ENCODE measurements at regions not wholly inside any gene's neighbourhood (a gene's known extent, or its start where the extent isn't known, plus 50 kb on each side); places are given as distances from the start of the nearest gene placed in this dataset.

DNA sequence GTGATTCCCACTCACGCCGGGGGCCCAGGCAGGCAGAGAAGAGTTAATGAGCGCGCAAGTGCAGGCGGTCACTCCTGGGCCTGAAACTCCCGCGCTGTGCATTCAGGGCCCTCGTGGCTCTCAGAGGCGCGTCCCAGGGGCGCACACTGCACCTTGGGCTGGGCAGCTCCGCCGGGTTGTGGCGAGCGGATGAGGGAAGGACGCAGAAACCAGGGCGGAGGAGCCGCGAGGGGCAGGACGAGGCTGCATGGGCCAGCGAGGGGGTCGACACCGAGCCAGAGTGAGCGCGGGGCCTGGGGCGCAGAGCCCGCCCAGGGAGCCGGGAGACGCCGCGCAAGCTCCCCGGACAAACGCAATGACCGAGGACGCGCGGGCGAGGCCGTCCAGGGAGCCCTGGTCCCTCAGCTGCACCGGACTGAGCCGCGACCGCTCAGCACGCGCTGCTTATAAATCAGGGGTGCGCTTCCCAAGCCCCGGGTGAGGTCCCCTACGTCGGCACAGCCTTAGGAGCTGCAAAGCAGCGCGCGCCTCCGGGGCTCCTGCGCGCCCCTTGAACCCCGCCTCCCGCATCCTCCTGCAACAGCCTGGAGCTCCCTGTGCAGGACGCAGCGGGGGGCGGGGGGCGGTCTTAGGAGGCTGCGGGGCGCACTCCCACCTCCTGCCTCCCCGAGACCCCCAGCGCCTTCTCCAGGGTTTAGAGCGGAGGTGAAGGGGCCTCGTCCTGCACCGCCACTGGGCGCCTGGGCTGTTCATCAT, 180.2 kb upstream of the ALKAL2 start:
- no peak overlapping the region for H2AFZ ChIP-seq (ENCODE audit: low read length)
- no peaks in the 10 kb centered on the region for H3K79me2 ChIP-seq (ENCODE audit: control insufficient read depth, insufficient read depth, low read length)
- no peak for DNase-seq (ENCODE audit: low read depth in 2 of 2)
- H3K4me1 ChIP-seq (ENCODE audit: control insufficient read depth, extremely low read depth, insufficient read depth, low read length): no peaks in the 10 kb centered on the region
- H3K9me3 ChIP-seq (ENCODE audit: control insufficient read depth, insufficient read depth, low read depth, low read length): no peaks in the 10 kb centered on the region
- H3K9ac ChIP-seq (ENCODE audit: insufficient read depth, low read length): no peak overlapping the region
- TF ChIP-seq, protein P1, sequence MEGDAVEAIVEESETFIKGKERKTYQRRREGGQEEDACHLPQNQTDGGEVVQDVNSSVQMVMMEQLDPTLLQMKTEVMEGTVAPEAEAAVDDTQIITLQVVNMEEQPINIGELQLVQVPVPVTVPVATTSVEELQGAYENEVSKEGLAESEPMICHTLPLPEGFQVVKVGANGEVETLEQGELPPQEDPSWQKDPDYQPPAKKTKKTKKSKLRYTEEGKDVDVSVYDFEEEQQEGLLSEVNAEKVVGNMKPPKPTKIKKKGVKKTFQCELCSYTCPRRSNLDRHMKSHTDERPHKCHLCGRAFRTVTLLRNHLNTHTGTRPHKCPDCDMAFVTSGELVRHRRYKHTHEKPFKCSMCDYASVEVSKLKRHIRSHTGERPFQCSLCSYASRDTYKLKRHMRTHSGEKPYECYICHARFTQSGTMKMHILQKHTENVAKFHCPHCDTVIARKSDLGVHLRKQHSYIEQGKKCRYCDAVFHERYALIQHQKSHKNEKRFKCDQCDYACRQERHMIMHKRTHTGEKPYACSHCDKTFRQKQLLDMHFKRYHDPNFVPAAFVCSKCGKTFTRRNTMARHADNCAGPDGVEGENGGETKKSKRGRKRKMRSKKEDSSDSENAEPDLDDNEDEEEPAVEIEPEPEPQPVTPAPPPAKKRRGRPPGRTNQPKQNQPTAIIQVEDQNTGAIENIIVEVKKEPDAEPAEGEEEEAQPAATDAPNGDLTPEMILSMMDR (conservative IDR thresholded peaks at IDR 0.05 in 1 of 2, IDR thresholded peaks at IDR 0.05 in 1 of 2; ENCODE audit: low read depth in 1 of 2, low read length in 2 of 2): no peak
- no peak for TF ChIP-seq EZH2 (IDR thresholded peaks at IDR 0.05; ENCODE audit: low read length, missing control alignments)
- H3K27me3 ChIP-seq (ENCODE audit: control insufficient read depth, insufficient read depth, low read length): no peaks in the 10 kb centered on the region
- H3K4me2 ChIP-seq (ENCODE audit: extremely low read depth, insufficient read depth, low read length): no peak overlapping the region
- no peak overlapping the region for H3K4me3 ChIP-seq (replicated peaks in 1 of 4; ENCODE audit: control extremely low read depth in 1 of 4, insufficient read depth in 1 of 4, low read depth in 3 of 4, low read length in 4 of 4)
- H4K20me1 ChIP-seq (ENCODE audit: control insufficient read depth, extremely low read depth, insufficient read depth, low read length): no peaks in the 10 kb centered on the region
- H3K27ac ChIP-seq (ENCODE audit: insufficient read depth, low read length): no peak overlapping the region
- no peaks in the 10 kb centered on the region for H3K36me3 ChIP-seq (ENCODE audit: control insufficient read depth, insufficient read depth, low read length)

DNA sequence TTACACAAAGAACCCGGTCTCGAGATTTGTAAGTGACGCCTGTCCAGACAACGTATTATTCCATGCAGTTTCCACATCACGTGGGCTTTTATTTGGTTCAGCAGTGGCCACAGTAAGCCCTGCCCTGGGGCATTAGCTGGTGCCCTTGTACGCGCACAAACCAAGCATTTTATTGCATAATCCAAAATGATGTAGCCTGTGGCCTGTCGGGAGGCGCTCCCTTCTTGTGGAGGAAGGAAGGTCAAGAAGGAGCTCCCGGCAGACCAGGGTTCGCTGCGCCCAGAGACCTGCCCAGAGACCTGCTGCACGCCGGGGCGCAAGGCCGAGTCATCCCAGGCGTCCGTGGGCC, 179.6 kb upstream of the ALKAL2 start:
- no peaks in the 10 kb centered on the region for H3K27me3 ChIP-seq (ENCODE audit: control insufficient read depth, insufficient read depth, low read length)
- DNase-seq (ENCODE audit: low read depth in 2 of 2): no peak
- H3K27ac ChIP-seq (ENCODE audit: insufficient read depth, low read length): no peak overlapping the region
- no peak overlapping the region for H3K9ac ChIP-seq (ENCODE audit: insufficient read depth, low read length)
- H3K9me3 ChIP-seq (ENCODE audit: control insufficient read depth, insufficient read depth, low read depth, low read length): no peaks in the 10 kb centered on the region
- H3K4me3 ChIP-seq (replicated peaks in 1 of 4; ENCODE audit: control extremely low read depth in 1 of 4, insufficient read depth in 1 of 4, low read depth in 3 of 4, low read length in 4 of 4): no peak overlapping the region
- no peaks in the 10 kb centered on the region for H3K36me3 ChIP-seq (ENCODE audit: control insufficient read depth, insufficient read depth, low read length)
- no peak overlapping the region for H2AFZ ChIP-seq (ENCODE audit: low read length)
- no peaks in the 10 kb centered on the region for H3K4me1 ChIP-seq (ENCODE audit: control insufficient read depth, extremely low read depth, insufficient read depth, low read length)
- no peaks in the 10 kb centered on the region for H3K79me2 ChIP-seq (ENCODE audit: control insufficient read depth, insufficient read depth, low read length)
- H3K4me2 ChIP-seq (ENCODE audit: extremely low read depth, insufficient read depth, low read length): no peak overlapping the region
- TF ChIP-seq, protein P1 (conservative IDR thresholded peaks at IDR 0.05 in 1 of 2, IDR thresholded peaks at IDR 0.05 in 1 of 2; ENCODE audit: low read depth in 1 of 2, low read length in 2 of 2): no peak
- no peak for TF ChIP-seq EZH2 (IDR thresholded peaks at IDR 0.05; ENCODE audit: low read length, missing control alignments)
- H4K20me1 ChIP-seq (ENCODE audit: control insufficient read depth, extremely low read depth, insufficient read depth, low read length): no peaks in the 10 kb centered on the region

DNA sequence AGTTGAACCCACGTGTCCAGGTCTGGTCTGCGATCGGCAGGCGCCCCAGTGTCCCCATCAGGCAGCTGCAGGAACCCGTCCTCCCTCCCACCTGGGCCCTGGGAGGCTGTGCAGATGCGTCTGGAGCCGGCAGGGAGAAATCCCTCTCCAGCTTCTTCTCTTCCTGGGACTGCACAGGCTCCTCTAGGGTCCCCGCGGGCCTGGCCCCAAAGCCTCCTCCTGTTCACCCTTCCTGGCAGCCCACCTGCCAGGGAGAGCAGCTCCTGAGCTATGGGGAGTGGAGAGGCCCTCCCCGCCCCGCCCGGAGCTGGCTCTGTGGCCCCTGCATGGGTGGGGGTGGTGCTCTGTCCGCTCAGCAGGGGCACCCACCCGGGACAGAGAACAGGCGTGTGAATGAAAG, 179.2 kb upstream of the ALKAL2 start:
- no peaks in the 10 kb centered on the region for H3K36me3 ChIP-seq (ENCODE audit: control insufficient read depth, insufficient read depth, low read length)
- H4K20me1 ChIP-seq (ENCODE audit: control insufficient read depth, extremely low read depth, insufficient read depth, low read length): no peaks in the 10 kb centered on the region
- H3K27ac ChIP-seq (ENCODE audit: insufficient read depth, low read length): no peak overlapping the region
- no peaks in the 10 kb centered on the region for H3K4me1 ChIP-seq (ENCODE audit: control insufficient read depth, extremely low read depth, insufficient read depth, low read length)
- TF ChIP-seq, protein P1 (conservative IDR thresholded peaks at IDR 0.05 in 1 of 2, IDR thresholded peaks at IDR 0.05 in 1 of 2; ENCODE audit: low read depth in 1 of 2, low read length in 2 of 2): no peak
- TF ChIP-seq EZH2 (IDR thresholded peaks at IDR 0.05; ENCODE audit: low read length, missing control alignments): no peak
- H2AFZ ChIP-seq (ENCODE audit: low read length): no peak overlapping the region
- DNase-seq (ENCODE audit: low read depth in 2 of 2): no peak
- no peaks in the 10 kb centered on the region for H3K9me3 ChIP-seq (ENCODE audit: control insufficient read depth, insufficient read depth, low read depth, low read length)
- H3K79me2 ChIP-seq (ENCODE audit: control insufficient read depth, insufficient read depth, low read length): no peaks in the 10 kb centered on the region
- H3K4me3 ChIP-seq (replicated peaks in 1 of 4; ENCODE audit: control extremely low read depth in 1 of 4, insufficient read depth in 1 of 4, low read depth in 3 of 4, low read length in 4 of 4): no peak overlapping the region
- H3K27me3 ChIP-seq (ENCODE audit: control insufficient read depth, insufficient read depth, low read length): no peaks in the 10 kb centered on the region
- H3K9ac ChIP-seq (ENCODE audit: insufficient read depth, low read length): no peak overlapping the region
- no peak overlapping the region for H3K4me2 ChIP-seq (ENCODE audit: extremely low read depth, insufficient read depth, low read length)
